Stimulated activated CD8-positive, alpha-beta memory T cell treated with anti-CD3 and anti-CD28 coated beads, Interleukin-4, amount 100 ng/mL, for 48 hours (primary cell): ENCODE measurements at regions not wholly inside any gene's neighbourhood (a gene's known extent, or its start where the extent isn't known, plus 50 kb on each side); places are given as distances from the start of the nearest gene placed in this dataset.
"Not testable (repeated sequence)": the region's sequence is repeated elsewhere in the genome, so short reads cannot be mapped to it uniquely, and the experiment has no call there.

Experiments used
- DNase-seq: peaks from one replicate; pipeline ENCODE4 v3.0.0-alpha.2; 2020

DNA sequence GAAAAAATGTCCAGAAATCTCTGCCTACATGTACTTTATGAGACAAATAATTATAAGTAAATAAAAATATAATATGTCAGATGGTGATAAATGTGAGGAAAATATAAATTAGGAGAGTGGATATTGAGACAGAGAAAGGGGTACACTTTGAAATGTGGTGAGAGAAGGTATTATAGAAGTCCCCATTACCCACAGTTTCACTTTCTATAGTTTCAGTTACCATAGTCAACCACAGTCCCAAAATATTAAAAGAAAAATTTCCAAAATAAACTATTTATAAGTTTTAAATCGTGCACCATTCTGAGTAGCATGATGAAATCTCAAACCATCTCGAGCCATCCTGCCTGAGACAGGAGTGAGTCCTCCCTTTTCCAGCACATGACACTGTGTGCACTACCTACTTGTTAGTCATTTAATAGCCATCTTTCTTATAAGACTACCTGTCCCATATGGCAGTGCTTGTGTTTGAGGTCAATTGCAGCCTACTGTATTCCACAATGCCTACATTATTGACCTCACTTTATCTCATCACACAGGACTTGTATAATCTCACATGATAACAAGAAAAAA, 653.7 kb downstream of the DACH1 start:
- DNase-seq: no peak

GRCh38 chr13:71210861-71211260, 656.1 kb downstream of the DACH1 start:
- DNase-seq: no peak

- no peak for DNase-seq
Measured at GRCh38 chr13:71209217-71209616, 657.8 kb downstream of the DACH1 start.

- DNase-seq: not testable (repeated sequence)
Measured at GRCh38 chr13:71184583-71184982, 682.4 kb downstream of the DACH1 start.

GRCh38 chr13:71183352-71183751, 683.7 kb downstream of the DACH1 start:
- DNase-seq: not testable (repeated sequence)

- DNase-seq: no peak
Measured at GRCh38 chr13:71171740-71172139, 695.3 kb downstream of the DACH1 start.

DNA sequence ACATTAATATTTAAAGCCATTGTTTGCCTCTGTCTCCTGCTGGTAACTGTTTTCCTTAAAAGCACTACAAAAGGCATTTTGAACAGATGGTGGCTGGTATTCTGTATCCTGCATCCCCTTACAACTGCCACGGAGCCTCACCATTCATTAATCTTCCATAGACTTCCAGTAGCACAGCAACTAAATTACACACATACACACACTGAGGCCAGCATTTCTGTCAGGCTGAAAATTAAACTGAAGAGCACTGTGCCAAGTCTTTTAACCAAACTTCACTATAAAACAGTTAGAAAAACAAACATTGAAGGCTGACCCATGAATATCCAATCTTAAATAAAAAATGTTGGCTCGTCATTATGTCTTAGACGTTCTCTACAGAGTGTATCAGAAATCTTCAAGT, 697.8 kb downstream of the DACH1 start:
- DNase-seq: no peak

DNA sequence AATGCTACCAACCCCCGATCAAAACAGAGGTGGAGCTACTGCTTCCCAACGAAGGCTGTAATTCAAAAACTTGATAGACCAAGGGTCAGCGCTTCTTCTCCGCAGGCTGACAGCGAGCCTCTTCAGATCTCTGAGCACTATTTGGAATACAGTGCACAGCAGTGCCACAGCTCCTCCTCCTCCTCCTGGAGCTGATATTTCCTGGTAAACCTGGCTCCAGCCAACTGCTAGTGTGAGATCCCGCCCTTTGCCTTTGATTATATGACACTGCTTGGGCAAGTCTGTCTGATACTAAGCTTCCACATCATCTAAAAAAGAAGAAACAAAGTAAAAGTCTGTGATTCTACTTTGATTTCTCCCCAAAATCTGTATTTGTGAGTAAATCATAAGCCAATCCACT, 710.5 kb downstream of the DACH1 start:
- DNase-seq: no peak

DNA sequence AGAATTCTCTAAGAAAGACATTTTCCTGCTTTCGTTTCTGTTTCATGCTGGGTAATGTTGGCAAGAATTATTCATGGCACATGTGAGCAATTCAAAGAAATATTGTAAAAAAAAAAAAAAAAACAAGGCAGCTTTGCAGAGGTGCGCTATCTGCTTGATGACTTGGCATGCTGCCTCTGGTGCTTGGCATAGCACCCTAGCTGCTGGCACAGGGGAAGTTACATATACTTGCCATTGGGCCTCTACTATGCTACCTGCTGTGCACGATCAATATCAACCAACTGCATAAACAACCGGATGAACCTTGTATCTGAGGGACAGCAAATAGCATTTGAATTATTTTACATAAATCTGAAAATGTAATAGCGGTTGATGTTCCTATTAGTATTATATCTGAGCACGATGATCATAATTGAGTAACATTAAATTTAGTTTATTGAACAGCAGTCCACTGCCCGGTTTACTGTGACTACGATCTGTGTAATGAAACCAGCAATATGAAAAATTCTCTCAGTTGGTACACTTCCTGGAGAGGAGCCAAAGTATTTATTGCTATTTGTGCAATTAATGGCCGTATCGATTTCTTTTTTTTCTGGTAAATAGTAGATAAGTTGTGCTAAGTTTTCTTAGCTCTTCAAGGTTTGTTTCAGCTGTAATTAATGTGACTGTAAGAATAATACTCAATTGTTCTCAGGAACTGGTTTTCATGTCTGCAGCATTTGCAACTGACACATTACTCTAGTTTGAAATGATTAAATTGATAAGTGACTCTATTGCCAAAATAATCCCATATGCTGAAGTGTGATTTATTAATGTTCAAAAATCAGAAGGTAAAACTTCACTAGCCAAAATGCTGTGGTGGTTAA, 717.3 kb downstream of the DACH1 start:
- no peak for DNase-seq

DNA sequence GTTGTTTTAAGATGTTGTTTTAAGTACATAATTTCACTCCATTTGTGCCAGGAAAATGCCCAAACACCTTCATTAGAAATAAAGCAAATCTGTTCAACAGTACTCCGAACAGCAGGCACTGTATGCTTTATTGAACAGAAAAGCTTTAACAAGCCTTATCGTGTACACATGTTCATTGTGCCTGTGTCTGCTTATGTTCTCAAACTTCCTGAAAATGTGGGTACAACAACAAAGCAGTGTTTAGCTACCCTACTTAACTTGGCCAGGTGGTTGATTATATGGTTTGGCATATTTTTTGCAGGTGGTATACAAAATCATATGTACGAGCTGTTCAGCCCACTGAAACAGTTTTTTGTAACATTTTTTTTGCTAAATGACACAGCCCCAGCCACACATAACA, 718.0 kb downstream of the DACH1 start:
- no peak for DNase-seq

GRCh38 chr13:71148396-71148795, 718.6 kb downstream of the DACH1 start:
- no peak for DNase-seq

GRCh38 chr13:71144883-71145282, 722.1 kb downstream of the DACH1 start:
- DNase-seq: no peak

GRCh38 chr13:71137101-71137500, 729.9 kb downstream of the DACH1 start:
- DNase-seq: no peak

DNA sequence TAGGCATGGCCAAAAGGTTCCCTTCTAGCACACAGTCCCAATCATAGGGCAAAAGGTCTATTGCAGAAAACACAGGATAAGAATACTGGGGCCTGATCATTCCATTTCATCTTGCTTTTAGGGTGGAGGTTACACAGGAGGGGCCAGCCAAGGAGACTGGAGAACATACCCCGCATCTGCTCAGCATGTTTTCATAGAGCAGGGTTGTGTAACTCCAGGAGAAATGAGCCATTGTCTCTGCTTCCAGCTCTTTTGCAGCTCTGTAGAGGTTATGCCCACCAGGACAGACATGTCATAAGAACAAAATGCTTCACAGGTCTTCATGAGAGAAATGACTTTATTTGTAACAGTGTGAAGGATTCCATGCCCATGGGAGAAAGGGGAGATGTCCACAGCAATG, 742.8 kb downstream of the DACH1 start:
- DNase-seq: no peak

- DNase-seq: no peak
Measured at GRCh38 chr13:71118779-71119364, 748.1 kb downstream of the DACH1 start.

GRCh38 chr13:71117920-71118319, 749.1 kb downstream of the DACH1 start:
- DNase-seq: no peak

- DNase-seq: no peak
Measured at GRCh38 chr13:71115301-71115700, 751.7 kb downstream of the DACH1 start.

DNA sequence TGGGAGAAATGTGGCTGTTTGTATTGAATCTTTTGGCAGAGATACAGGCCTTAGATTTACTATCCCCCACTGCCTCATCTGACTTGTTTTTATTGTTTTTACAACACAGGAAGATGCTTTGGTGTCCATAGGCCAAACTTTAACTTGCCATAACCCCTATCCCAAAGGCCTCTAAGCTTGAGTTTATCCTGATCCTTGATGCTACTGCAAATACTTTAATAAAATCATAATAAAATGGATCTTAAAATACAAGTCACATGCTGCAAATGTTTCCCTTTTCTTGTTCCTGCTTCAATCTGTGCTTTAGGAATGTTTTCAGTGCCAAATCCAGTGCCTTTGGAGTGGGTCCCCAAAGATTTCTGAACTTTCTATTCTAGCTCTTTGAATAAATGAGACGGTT, 770.6 kb downstream of the DACH1 start:
- DNase-seq: no peak

DNA sequence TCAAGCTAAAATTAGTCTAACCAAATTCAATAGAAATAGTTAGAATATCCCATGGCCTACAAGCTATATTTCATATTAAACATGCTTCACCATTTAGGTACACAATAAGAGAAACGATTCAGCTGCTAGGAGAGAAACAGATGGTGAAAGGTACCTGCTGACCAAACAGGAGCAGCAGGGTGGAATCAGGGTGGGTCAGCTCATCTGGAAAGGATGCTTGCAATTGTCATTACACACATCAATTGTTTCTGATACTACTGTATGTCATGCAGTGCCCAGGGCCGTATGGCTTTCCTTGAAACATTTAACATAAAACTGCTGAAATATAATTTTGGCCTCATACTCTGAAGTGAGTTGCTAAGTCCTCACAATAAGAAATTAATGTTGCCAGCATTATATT, 776.0 kb downstream of the DACH1 start:
- DNase-seq: no peak

GRCh38 chr13:71089056-71089455, 777.9 kb downstream of the DACH1 start:
- DNase-seq: no peak

GRCh38 chr13:71087432-71087831, 779.6 kb downstream of the DACH1 start:
- DNase-seq: no peak

DNA sequence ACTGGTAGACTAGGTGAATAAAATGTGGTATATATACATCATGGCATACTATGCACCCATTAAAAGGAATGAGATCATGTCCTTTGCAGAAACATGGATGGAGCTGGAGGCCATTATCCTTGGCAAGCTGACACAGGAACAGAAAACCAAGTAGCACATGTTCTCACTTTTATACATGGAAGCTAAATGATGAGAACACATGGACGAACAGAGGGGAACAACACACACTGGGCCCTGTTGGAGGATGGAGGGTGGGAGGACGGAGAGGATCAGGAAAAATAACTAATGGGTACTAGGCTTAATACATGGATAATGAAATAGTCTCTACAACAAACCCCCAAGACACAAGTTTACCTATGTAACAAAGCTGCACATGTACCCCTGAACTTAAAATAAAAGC, 780.0 kb downstream of the DACH1 start:
- no peak for DNase-seq

DNA sequence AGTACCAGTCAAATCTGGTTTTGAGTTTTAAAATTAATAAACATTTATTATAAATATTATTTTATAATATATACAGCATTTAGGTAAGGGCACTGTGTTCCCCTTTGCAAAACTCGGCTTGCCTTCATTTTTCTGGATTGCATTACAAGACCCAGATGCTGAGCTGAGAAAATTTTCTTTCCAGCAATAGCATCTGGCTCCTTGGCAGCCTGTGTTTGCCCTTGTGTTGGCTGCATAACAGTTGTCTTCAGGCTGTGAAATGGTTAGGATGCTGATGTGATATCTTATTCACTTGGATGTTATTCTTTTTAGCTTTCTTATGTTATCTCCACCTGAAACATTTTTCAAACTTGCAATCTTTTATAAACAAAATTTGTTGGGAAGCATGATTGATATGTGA, 784.4 kb downstream of the DACH1 start:
- no peak for DNase-seq

DNA sequence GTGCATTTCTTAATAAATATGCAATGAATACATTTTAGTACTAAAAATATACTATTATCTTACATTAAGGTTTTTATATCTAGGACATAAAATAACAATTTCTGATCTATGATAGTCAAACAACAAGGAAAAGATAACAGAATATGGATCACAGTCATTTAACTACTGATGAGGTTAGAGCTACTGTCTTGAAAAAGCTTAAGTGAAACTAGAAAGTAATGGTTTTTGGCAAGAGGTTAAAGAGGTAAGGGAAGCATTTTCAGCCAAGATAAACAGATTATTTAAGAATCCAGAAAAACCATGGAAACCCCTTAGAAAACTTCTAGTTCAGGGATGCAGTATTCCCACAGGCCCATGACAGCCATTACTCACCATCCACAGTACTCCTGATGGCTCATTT, 787.4 kb downstream of the DACH1 start:
- DNase-seq: no peak
